GM21381 (cell line): ENCODE measurements at regions not wholly inside any gene's neighbourhood (a gene's known extent, or its start where the extent isn't known, plus 50 kb on each side); places are given as distances from the start of the nearest gene placed in this dataset.

Experiments
- ATAC-seq: cut with Tn5 transposase; IDR thresholded peaks from one replicate; pipeline ENCODE4 v1.9.1; 2021; ENCODE audit warnings: mild to moderate bottlenecking, moderate library complexity; ENCODE audit not compliant: unreplicated experiment

GRCh38 chr6:164927288-164928056 is 381.9 kb downstream of the C6orf118 start:
- peak; percentile 90 for ATAC-seq

GRCh38 chr6:164926686-164927085 is 382.7 kb downstream of the C6orf118 start:
- no peak for ATAC-seq

DNA sequence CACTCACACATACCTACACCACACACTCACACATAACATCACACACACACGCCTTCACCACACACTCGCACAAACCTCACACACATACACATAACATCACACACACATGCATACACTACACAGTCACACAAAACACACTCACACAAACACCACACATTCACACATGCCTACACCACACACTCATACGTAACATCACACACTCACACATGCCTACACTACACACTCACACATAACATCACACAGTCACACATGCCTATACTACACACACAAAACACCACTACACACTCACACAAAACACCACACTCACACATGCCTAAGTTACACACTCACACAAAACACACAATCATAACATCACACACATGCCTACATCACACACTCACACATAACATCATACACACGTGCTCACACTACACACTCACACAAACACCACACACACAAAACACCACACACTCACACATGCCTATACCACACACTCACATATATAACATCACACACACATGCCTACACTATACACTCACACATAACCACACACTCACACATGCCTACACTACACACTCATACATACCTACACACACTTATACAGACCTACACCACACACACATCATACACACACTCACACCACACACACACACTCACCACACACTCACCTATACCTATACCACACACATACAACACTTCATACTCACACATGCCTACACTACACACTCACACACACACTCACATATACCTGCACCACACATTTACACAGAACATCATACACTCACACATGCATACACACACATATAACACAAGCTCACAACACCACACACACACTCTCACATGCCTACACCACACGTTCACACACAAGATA is 383.5 kb downstream of the C6orf118 start:
- ATAC-seq: no peak

DNA sequence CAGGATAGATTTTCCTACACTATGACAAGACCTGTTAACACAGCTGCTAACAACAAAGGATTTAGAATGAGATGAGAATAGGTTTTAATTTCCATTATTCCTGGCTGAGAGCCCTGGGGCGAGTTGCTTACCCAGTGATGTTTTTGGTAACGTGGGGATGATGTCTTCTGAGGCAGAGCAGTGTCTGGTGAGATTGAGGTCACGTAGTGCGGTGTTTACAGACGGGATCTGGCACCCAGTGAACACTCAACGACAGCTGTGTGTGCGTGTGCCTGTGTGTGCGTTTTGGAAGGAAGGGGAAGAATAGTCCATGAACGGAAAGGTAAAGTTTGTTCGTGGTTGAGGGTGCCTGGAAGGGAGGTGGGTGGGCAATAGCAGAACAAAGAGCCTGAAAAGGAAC is 384.7 kb downstream of the C6orf118 start:
- ATAC-seq: no peak

DNA sequence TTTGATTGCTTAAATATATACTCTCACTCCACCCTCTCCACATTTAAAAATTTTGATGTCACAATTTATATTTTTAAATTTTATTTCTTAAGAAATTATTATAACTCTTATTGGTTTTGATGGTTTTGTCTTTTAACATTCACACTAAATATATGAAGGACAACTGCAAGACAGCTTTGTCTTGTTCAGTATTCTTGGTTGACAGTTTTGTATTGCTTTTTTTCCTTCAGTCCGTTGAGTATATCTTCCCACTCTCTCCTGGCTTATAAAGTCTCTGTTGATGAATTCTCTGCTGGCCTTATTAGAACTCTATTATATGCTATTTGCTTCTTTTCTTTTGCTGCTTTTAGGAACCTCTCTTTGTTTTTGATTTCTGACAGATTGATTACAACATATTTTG is 392.2 kb downstream of the C6orf118 start:
- no peak for ATAC-seq

GRCh38 chr6:164916087-164916486 is 393.3 kb downstream of the C6orf118 start:
- ATAC-seq: no peak

- ATAC-seq: no peak
These were observed 397.4 kb downstream of the C6orf118 start for GRCh38 chr6:164911873-164912580.

- ATAC-seq: no peak
These were observed 398.3 kb downstream of the C6orf118 start for GRCh38 chr6:164911151-164911550.

GRCh38 chr6:164906766-164907165 is 402.6 kb downstream of the C6orf118 start:
- ATAC-seq: no peak

DNA sequence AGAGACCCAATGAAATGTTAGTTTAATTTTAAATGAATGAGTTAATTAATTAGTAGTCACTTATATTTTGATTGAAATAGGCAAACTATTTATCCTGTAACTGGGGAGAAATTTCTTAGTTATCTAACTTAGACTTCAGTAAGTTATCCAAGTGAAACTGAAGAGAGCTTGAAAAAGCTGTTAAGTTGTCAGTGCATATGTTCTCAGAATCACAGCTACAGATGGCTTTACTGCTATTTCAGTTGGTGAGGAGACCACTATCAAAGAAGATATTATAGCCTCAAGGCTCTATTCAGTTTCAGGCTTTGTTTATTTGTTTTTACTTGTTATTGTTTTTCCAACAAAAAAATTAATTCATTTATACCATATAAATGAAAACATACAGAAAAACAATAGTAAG is 404.1 kb downstream of the C6orf118 start:
- no peak for ATAC-seq

- ATAC-seq: no peak
These were observed 411.0 kb downstream of the C6orf118 start for GRCh38 chr6:164898412-164898811.

DNA sequence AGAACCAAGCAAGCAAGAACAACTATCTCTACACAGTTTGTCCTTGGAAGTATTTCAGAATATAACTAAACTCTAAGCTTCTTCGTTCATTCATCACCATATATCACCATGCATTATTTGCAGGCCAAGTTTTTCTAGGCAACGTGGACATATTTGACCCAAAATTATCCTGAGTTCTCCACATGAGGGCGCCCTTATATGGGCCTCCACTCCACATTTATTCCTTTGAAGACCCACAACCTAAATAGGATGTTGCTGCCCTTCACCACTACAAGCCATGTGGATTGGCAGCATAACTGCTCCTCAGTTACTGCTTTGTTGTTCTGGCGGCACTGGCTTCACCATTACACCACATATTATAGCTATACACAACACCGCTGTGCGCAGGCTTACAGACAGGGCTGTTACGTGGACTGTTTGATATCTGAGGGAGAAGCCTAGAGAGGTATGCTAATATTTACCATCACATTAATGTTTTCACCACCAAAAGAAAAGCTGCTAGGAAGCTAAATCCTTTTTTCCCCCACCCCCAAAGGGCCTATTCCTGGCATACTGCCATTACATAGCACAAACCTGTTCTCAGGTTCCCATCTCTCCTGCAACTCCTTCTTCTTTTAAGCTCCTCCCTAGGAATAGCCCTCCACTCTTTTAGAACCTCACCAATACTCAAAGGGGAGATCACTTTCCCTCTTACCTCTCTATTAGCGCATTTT is 411.7 kb downstream of the C6orf118 start:
- no peak for ATAC-seq

DNA sequence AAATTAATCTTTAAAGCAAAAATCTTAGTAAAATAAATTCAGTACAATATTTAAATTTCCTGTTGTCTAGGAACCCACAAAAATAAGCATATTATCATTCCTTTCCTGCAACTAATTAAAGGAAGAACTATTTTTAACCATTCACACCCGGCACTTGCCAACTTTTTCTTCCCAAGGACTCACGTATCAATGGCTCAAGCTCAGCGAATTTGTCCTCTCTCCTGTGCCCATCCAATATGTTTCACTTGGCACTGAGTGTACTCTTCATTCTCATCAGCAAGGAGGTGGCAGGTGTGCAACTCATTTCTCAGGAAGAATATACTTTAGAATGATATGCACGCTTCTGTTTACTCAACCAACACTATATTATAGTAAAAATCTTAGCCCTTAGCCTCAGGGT is 419.4 kb downstream of the C6orf118 start:
- no peak for ATAC-seq

DNA sequence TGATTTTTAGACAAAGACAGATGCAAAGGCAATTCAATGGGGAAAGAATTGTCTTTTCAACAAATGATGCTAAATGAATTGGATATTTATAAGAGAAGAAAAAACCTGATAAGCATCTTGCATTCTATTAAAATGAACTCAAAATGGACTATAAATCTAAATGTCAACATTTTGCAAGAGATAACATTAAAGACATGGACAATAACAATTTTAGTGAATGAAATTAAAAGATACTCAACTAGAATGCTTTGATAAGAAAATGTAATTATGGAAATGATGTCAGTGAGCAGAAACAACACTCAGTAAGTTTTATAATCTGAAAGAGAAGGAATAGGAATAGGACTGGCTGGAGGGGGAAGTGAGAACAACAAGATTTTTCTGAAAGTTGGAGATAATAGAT is 421.7 kb downstream of the C6orf118 start:
- ATAC-seq: no peak

- no peak for ATAC-seq
These were observed 427.2 kb downstream of the C6orf118 start for GRCh38 chr6:164882236-164882635.

DNA sequence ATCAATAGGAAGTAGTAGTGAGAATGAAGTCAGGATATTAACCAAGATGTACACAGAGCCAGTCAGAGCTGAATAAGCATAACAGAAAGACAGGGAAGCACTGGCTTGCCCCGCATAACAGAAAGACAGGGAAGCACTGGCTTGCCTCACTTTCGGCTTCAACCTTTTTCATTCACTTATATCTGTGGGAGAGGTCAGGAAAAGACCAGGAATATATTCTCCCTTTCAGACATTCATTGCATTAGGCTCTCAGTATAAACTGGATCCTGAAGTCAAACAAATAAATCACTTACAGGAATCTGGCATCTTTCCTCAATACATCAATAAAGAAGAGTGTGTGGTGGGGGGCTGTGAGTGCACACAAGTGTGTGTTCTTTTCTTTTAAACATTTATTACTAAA is 437.6 kb downstream of the C6orf118 start:
- ATAC-seq: no peak

- ATAC-seq: no peak
These were observed 439.2 kb downstream of the C6orf118 start for GRCh38 chr6:164870164-164870563.

DNA sequence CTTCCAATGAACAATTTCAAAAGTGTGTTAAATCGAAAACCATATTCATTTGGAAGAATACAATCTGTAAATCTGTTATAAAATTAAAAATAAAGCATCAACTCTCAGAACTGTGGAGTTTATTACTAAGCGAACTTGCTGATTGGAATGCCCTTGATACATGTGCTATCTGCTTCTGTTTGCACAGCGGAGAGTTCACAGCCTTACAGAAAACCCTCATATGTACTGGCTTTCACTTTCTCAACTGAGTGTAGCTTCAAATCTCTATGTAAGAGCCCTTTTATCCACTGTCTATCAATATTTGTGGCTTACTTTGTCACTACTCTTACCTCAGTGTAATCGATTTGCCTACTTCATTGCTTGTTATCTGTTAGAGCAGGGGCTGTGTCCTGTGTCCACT is 447.4 kb downstream of the C6orf118 start:
- ATAC-seq: no peak

- no peak for ATAC-seq
These were observed 449.6 kb downstream of the C6orf118 start for GRCh38 chr6:164859816-164860215.

- no peak for ATAC-seq
These were observed 453.3 kb downstream of the C6orf118 start for GRCh38 chr6:164856138-164856537.

DNA sequence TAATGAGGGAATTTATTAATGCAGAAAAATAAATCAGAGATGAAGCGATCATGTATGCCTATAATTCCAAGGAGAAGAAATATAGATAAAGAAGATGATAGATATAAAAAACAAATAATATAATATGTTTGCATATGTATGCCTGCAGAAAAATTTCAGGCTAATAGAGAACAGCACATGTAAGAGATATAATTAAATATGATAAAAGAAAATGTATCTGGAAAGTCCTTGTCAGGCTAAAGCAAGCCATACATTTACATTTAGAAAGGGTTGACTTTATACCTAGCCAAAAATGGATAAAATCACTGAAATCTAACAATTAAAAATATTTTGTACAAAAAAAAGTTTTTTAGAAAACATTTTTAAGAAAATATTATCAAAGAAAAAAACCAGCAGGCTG is 454.1 kb downstream of the C6orf118 start:
- no peak for ATAC-seq
